ENCODE measurements at regions not wholly inside any gene's neighbourhood (a gene's known extent, or its start where the extent isn't known, plus 50 kb on each side); places are given as distances from the start of the nearest gene placed in this dataset.
A peak's percentile ranks its signal among the peaks of the same experiment; 100 is the strongest.

DNA sequence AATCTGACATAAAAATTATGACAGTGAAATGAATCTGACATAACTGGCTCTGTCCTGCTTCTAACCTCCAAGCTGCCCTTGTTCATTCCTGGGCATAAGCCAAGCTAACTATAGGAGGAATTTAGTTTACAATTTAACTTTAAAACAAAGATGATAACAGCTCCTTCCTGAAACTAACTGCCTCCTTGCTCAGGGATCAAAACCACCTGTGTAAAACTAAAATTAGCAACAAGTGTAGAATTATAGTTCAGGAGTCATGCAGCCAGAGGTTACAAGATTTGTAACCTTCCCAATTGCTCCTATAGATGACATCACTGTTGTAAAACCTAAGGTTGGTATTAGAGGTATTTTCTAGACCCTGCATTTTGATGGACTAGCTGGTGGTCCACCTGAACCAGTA lies 256.4 kb upstream of the POM121L12 start:
- Histone ChIP-seq H3K27me3 (ENCODE audit: insufficient read depth, low read depth, severe bottlenecking) (no peaks in the 10 kb centered on the region), H3K36me3 (no peaks in the 10 kb centered on the region), H3K4me3 (ENCODE audit: low read depth, low read length) (no peak overlapping the region), H3K27ac (no peak overlapping the region), H3K9me3 (ENCODE audit: severe bottlenecking) (no peaks in the 10 kb centered on the region)
- TF ChIP-seq CTCF (IDR thresholded peaks at IDR 0.05; ENCODE audit: low read depth, low read length) = no peak
- no peak for DNase-seq

- DNase-seq = no peak
- H3K27ac ChIP-seq = no peak overlapping the region
- H3K27me3 ChIP-seq (ENCODE audit: insufficient read depth, low read depth, severe bottlenecking) = no peaks in the 10 kb centered on the region
- H3K4me3 ChIP-seq (ENCODE audit: low read depth, low read length) = no peak overlapping the region
- H3K9me3 ChIP-seq (ENCODE audit: severe bottlenecking) = no peaks in the 10 kb centered on the region
- no peak for TF ChIP-seq CTCF (IDR thresholded peaks at IDR 0.05; ENCODE audit: low read depth, low read length)
- H3K36me3 ChIP-seq = no peaks in the 10 kb centered on the region
Measured at GRCh38 chr7:52777051-52777822, 258.2 kb upstream of the POM121L12 start.

GRCh38 chr7:52775876-52776275 lies 259.6 kb upstream of the POM121L12 start:
- H3K9me3 ChIP-seq (ENCODE audit: severe bottlenecking) = no peaks in the 10 kb centered on the region
- H3K27me3 ChIP-seq (ENCODE audit: insufficient read depth, low read depth, severe bottlenecking) = no peaks in the 10 kb centered on the region

DNA sequence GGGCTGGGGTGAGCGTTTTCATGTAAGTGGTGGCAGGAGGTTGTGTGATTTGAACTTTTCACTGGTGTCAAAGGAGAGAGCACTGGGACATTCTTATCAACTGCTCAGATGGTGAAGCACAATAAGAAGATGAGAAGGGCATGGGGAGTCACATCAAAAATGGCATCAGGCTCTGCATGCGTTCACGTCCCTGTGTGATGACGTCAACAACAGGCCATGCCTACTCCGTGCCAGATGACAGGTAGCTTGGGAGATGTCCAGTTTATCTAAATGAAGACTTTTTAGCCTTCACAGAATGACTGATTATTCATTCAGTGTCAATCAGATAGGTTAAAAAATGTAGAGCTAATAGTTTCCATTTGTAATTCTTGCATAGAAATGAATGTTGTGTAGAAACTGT lies 264.3 kb upstream of the POM121L12 start:
- no peak for TF ChIP-seq CTCF (IDR thresholded peaks at IDR 0.05; ENCODE audit: low read depth, low read length)
- Histone ChIP-seq H3K36me3 (no peaks in the 10 kb centered on the region), H3K27me3 (ENCODE audit: insufficient read depth, low read depth, severe bottlenecking) (no peaks in the 10 kb centered on the region), H3K27ac (no peak overlapping the region), H3K4me3 (ENCODE audit: low read depth, low read length) (no peak overlapping the region), H3K9me3 (ENCODE audit: severe bottlenecking) (no peaks in the 10 kb centered on the region)
- no peak for DNase-seq

More at GRCh38 chr7:52775876-52776275, 259.6 kb upstream of the POM121L12 start:
- no peak for TF ChIP-seq CTCF (IDR thresholded peaks at IDR 0.05; ENCODE audit: low read depth, low read length)
- Histone ChIP-seq H3K36me3 (no peaks in the 10 kb centered on the region), H3K27ac (no peak overlapping the region), H3K4me3 (ENCODE audit: low read depth, low read length) (no peak overlapping the region)
- no peak for DNase-seq

DNA sequence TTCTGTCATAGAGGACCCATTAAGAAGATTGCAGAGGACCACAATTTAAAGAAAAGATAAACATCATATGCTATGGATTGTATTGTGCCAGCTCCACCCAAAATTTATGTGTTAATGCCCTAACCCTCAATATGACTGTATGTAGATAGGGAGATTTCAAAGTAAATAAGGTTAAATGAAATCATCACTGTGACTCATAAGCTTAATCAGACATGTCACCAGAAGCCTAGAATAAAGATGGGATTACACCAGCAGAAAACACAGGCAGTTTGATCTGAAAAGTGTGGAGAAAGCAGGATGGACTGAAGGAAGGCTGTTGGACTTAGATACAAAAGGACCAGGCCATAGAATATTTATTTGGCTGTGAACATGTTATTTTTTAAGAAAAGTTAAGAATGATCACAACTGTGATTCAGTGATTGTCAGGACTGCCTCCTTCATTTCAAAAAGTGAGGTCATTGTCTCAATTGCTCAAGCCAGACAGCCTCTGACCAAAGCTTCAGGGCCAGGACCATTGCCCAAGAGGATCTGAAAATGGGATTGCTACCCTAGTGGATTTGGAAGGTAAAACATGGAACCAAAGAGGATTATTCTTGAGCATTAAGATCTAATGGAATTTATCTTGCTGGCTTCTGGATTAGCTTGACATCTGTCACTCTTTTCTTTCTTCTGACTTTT lies 270.8 kb upstream of the POM121L12 start:
- TF ChIP-seq CTCF (IDR thresholded peaks at IDR 0.05; ENCODE audit: low read depth, low read length) = 0 out of 2 replicates have a peak, but pooled peaks have one; percentile 3
- Histone ChIP-seq H3K27ac (no peak overlapping the region), H3K36me3 (no peaks in the 10 kb centered on the region), H3K9me3 (ENCODE audit: severe bottlenecking) (no peaks in the 10 kb centered on the region), H3K27me3 (ENCODE audit: insufficient read depth, low read depth, severe bottlenecking) (no peaks in the 10 kb centered on the region), H3K4me3 (ENCODE audit: low read depth, low read length) (no peak overlapping the region)
- DNase-seq = peak; percentile 16

Data from WERI-Rb-1 (cell line).